Hepatocyte (in vitro differentiated cells): ENCODE measurements at regions not wholly inside any gene's neighbourhood (a gene's known extent, or its start where the extent isn't known, plus 50 kb on each side); places are given as distances from the start of the nearest gene placed in this dataset.

ENCODE experiments used
- DNase-seq: peaks from one replicate; pipeline ENCODE4 v3.0.0-alpha.2; 2016; ENCODE audit warnings: low spot score
- H2AFZ ChIP-seq: fragments of 200-600 bp; sonication (generic); 2 replicates; pipeline ENCODE4 v1.6.0; 2016; ENCODE audit warnings: antibody characterized with exemption, mild to moderate bottlenecking
- H3K27ac ChIP-seq: fragments of 200-600 bp; sonication (generic); 2 replicates; pipeline ENCODE4 v1.5.1; 2016; ENCODE audit warnings: mild to moderate bottlenecking
- H3K27me3 ChIP-seq: fragments of 200-600 bp; sonication (generic); 2 replicates; pipeline ENCODE4 v1.6.1; 2016
- H3K36me3 ChIP-seq: fragments of 200-600 bp; sonication (generic); replicated peaks from 2 replicates; pipeline ENCODE4 v1.5.1; 2016; ENCODE audit warnings: low read depth; ENCODE audit not compliant: insufficient read depth
- H3K4me1 ChIP-seq: fragments of 200-600 bp; sonication (generic); 2 replicates; pipeline ENCODE4 v1.5.1; 2016; ENCODE audit warnings: mild to moderate bottlenecking, moderate library complexity; ENCODE audit not compliant: insufficient read depth
- H3K4me2 ChIP-seq: fragments of 200-600 bp; sonication (generic); 2 replicates; pipeline ENCODE4 v1.6.0; 2016
- H3K4me3 ChIP-seq: fragments of 200-600 bp; sonication (generic); 2 replicates; pipeline ENCODE4 v1.5.1; 2016; ENCODE audit warnings: mild to moderate bottlenecking
- H3K79me2 ChIP-seq: fragments of 200-600 bp; sonication (generic); 2 replicates; pipeline ENCODE4 v1.6.0; 2017; ENCODE audit warnings: mild to moderate bottlenecking
- H3K9me2 ChIP-seq: fragments of 200-600 bp; sonication (generic); replicated peaks from 2 replicates; pipeline ENCODE4 v1.6.0; 2017; ENCODE audit warnings: mild to moderate bottlenecking; ENCODE audit not compliant: insufficient read depth
- H3K9me3 ChIP-seq: fragments of 200-600 bp; sonication (generic); 2 replicates; pipeline ENCODE4 v1.5.1; 2016; ENCODE audit warnings: low read depth, mild to moderate bottlenecking
- H4K20me1 ChIP-seq: fragments of 200-600 bp; sonication (generic); 2 replicates; pipeline ENCODE4 v1.6.0; 2016; ENCODE audit warnings: mild to moderate bottlenecking; ENCODE audit not compliant: insufficient read depth, poor library complexity, severe bottlenecking
- EZH2 ChIP-seq: fragments of 200-600 bp; sonication (generic); IDR thresholded peaks from 2 replicates; pipeline ENCODE4 v1.6.1; 2016; ENCODE audit warnings: antibody characterized with exemption, mild to moderate bottlenecking, borderline replicate concordance
- EZH2phosphoT487 ChIP-seq: fragments of 200-600 bp; sonication (generic); IDR thresholded peaks from one replicate; pipeline ENCODE4 v1.6.1; 2018; ENCODE audit warnings: antibody characterized with exemption, mild to moderate bottlenecking, low read depth, moderate library complexity; ENCODE audit not compliant: unreplicated experiment, severe bottlenecking
- WGBS: methylation state at CpG from one replicate; pipeline ENCODE4 v1.1.6; 2016; ENCODE audit warnings: low lambda C conversion rate; ENCODE audit errors: missing lambda C conversion rate; 5-methylcytosine and 5-hydroxymethylcytosine counted together
- TF ChIP-seq, protein P1 (sequence below): fragments of 200-600 bp; sonication (generic); IDR thresholded peaks from 2 replicates; pipeline ENCODE4 v1.5.1; 2016; ENCODE audit warnings: antibody characterized with exemption, mild to moderate bottlenecking; ENCODE audit not compliant: poor library complexity

DNA sequence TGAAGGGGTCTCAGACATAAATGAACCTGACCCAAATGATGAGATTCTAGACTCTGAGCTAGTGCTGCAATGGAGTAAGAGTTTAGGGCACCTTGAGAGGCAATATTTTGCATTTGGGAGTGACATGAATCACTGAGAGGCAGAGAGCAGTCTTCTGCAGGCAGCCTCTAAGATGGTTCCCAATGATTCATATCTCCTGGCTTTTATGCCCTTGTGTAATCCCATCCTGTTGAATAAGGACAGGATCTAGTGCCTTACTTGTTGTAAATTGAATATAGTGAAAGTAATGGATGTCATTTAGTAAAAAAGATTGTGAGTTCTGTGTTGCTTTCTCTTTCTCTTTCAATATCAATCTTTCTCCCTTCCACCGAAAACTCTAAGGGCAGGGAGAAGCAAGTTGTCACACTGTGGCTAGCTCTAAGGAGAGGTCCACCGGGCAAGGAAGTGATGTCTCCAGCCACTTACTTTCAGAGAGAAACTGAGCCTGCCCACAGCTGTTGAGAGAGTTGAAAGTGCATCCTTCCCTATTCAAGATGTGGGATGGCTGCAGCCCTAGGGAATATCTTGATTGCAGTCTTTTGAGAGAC lies 144.7 kb downstream of the TRIB2 start:
- Histone ChIP-seq H4K20me1 (no peaks in the 10 kb centered on the region), H3K36me3 (no peaks in the 10 kb centered on the region), H3K27ac (no peak overlapping the region), H3K4me3 (no peak overlapping the region), H3K4me1 (no peaks in the 10 kb centered on the region), H3K4me2 (no peak overlapping the region), H3K79me2 (no peaks in the 10 kb centered on the region), H3K27me3 (no peaks in the 10 kb centered on the region), H3K9me2 (no peaks in the 10 kb centered on the region), H3K9me3 (no peaks in the 10 kb centered on the region), H2AFZ (no peak overlapping the region)
- WGBS: 93% methylated on average over 2 of the region's 2 CpGs
- TF ChIP-seq EZH2: no peak
- DNase-seq: no peak

DNA sequence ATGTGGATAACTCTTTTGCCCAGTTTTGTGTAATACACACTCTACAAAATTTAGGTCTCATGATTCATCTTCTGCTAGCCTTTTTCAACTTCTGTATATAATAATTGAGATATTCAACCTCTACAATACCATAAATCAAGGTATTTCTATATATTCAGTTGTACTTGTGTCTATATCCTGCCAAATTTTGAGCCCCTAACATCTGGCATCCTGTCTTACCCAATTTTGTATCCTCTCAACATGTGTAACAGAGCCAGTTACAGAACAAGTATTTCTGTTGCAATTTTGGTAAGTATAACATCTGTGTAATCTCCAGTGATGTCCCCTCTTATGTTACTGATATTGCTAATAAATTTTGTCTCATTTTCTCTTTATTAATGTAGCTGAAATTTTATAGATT lies 145.8 kb downstream of the TRIB2 start:
- no peaks in the 10 kb centered on the region for H3K9me2 ChIP-seq
- no peaks in the 10 kb centered on the region for H3K4me1 ChIP-seq
- H2AFZ ChIP-seq: no peak overlapping the region
- TF ChIP-seq EZH2phosphoT487 (no peak), EZH2 (no peak)
- TF ChIP-seq, protein P1, sequence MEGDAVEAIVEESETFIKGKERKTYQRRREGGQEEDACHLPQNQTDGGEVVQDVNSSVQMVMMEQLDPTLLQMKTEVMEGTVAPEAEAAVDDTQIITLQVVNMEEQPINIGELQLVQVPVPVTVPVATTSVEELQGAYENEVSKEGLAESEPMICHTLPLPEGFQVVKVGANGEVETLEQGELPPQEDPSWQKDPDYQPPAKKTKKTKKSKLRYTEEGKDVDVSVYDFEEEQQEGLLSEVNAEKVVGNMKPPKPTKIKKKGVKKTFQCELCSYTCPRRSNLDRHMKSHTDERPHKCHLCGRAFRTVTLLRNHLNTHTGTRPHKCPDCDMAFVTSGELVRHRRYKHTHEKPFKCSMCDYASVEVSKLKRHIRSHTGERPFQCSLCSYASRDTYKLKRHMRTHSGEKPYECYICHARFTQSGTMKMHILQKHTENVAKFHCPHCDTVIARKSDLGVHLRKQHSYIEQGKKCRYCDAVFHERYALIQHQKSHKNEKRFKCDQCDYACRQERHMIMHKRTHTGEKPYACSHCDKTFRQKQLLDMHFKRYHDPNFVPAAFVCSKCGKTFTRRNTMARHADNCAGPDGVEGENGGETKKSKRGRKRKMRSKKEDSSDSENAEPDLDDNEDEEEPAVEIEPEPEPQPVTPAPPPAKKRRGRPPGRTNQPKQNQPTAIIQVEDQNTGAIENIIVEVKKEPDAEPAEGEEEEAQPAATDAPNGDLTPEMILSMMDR: no peak
- H4K20me1 ChIP-seq: no peaks in the 10 kb centered on the region
- DNase-seq: no peak
- no peaks in the 10 kb centered on the region for H3K27me3 ChIP-seq
- no peaks in the 10 kb centered on the region for H3K79me2 ChIP-seq
- no peak overlapping the region for H3K4me3 ChIP-seq
- H3K36me3 ChIP-seq: no peaks in the 10 kb centered on the region
- no peak overlapping the region for H3K4me2 ChIP-seq
- no peaks in the 10 kb centered on the region for H3K9me3 ChIP-seq
- no peak overlapping the region for H3K27ac ChIP-seq

- Histone ChIP-seq H3K36me3 (no peaks in the 10 kb centered on the region), H3K9me3 (no peaks in the 10 kb centered on the region), H3K4me1 (peaks cover 4% of the 10 kb centered on the region), H3K27ac (no peak overlapping the region), H3K79me2 (no peaks in the 10 kb centered on the region), H3K4me2 (no peak overlapping the region), H3K27me3 (no peaks in the 10 kb centered on the region), H3K4me3 (no peak overlapping the region), H4K20me1 (no peaks in the 10 kb centered on the region), H2AFZ (no peak overlapping the region), H3K9me2 (no peaks in the 10 kb centered on the region)
- no peak for DNase-seq
- WGBS: 92% methylated on average over 2 of the region's 2 CpGs
- TF ChIP-seq, protein P1: no peak
- TF ChIP-seq EZH2: no peak
- TF ChIP-seq EZH2phosphoT487: no peak
These were observed 147.2 kb downstream of the TRIB2 start for GRCh38 chr2:12863937-12864336.

DNA sequence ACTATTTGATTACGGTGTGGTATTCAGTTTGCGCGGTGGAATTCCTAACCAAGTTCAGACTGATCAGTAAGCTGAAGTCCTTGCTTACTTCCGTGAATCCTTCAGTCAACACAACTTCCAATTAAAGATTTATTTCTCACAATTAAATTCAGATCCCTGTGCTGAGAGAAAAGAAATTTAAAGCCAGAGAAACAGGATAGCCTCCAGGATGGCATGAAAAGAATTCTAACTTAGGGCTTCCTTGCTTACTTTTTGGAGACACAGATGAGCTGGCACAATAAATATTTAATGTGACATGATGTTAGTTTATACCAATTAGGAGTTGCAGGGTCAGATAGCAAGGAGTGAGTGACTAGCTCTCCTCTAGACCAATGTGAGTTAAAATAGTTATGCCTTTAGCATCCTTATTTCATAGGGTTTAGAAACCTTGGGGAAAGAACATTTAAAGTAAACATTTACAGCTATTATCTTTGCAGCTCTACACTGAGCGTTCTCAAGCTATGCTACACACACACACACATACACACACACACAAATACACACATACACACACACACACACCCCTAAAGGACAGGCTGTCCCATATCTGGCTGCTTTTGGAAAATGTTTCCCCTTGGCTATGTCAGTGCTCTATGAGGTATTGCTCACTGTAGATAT lies 151.0 kb downstream of the TRIB2 start:
- no peaks in the 10 kb centered on the region for H3K27me3 ChIP-seq
- no peak overlapping the region for H3K4me3 ChIP-seq
- WGBS: 72% methylated on average over 5 of the region's 5 CpGs
- H3K36me3 ChIP-seq: no peaks in the 10 kb centered on the region
- H3K27ac ChIP-seq: no peak overlapping the region
- H4K20me1 ChIP-seq: no peaks in the 10 kb centered on the region
- H3K9me2 ChIP-seq: no peaks in the 10 kb centered on the region
- peaks cover 4% of the 10 kb centered on the region for H3K4me1 ChIP-seq
- no peaks in the 10 kb centered on the region for H3K79me2 ChIP-seq
- DNase-seq: no peak
- H3K4me2 ChIP-seq: no peak overlapping the region
- H2AFZ ChIP-seq: no peak overlapping the region
- TF ChIP-seq EZH2: no peak
- TF ChIP-seq, protein P1: no peak
- no peak for TF ChIP-seq EZH2phosphoT487
- H3K9me3 ChIP-seq: no peaks in the 10 kb centered on the region
